ENCODE measurements at regions not wholly inside any gene's neighbourhood (a gene's known extent, or its start where the extent isn't known, plus 50 kb on each side); places are given as distances from the start of the nearest gene placed in this dataset.

DNA sequence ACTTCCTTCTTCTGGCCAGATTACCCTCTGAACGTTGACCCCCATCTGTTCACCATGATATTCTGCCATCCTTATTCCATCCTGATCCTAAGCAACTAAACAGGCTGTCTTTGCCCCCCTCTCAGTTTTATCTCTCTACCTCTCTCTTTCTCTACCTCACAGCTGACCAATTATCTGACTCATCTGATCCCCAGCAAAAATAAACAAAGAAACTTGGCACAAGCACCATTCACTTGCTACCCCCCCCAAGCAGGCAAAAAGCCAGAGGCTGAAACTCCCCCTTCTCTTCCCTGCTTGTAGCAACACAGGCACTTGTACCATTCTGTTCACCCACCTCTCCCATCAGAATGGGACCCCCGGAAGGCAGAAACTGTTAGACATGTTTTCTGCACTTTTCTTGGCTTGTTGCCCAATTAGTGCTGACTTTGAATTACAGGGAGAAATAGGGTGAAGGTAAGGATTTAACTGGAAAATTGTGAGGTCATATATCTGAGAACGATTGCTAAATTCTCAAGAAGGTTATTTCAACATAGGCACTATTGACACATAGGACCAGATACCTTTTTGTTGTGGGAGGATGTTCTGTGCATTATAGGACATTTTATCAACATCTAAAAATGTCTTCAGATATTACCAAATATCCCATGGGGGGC lies 163.2 kb downstream of the TOX3 start:
- TF ChIP-seq CTCF (conservative IDR thresholded peaks at IDR 0.05; ENCODE audit: low read depth, low read length): no peak
- TF ChIP-seq POLR2A (IDR thresholded peaks at IDR 0.05; ENCODE audit: low read depth, low read length): no peak
- TF ChIP-seq BHLHE40 (IDR thresholded peaks at IDR 0.05; ENCODE audit: low read depth, low read length): no peak
- TF ChIP-seq CHD1 (IDR thresholded peaks at IDR 0.05; ENCODE audit: low read depth, low read length): no peak
- no peak for TF ChIP-seq NFE2L2 (IDR thresholded peaks at IDR 0.05; ENCODE audit: low read depth, low read length)
- no peak for TF ChIP-seq RAD21 (IDR thresholded peaks at IDR 0.05; ENCODE audit: low read length)
- no peak for TF ChIP-seq RCOR1 (IDR thresholded peaks at IDR 0.05; ENCODE audit: insufficient replicate concordance, low read length)
- no peak for TF ChIP-seq CEBPB (IDR thresholded peaks at IDR 0.05; ENCODE audit: low read depth, low read length)
- no peak for TF ChIP-seq MXI1 (IDR thresholded peaks at IDR 0.05; ENCODE audit: borderline replicate concordance, low read depth, low read length)
- no peak for TF ChIP-seq RFX5 (IDR thresholded peaks at IDR 0.05; ENCODE audit: low read depth, low read length)
- no peak for TF ChIP-seq USF2 (IDR thresholded peaks at IDR 0.05; ENCODE audit: low read depth, low read length)

All from IMR-90 (cell line).